Transverse colon (tissue), 4 donors: ENCODE measurements at regions not wholly inside any gene's neighbourhood (a gene's known extent, or its start where the extent isn't known, plus 50 kb on each side); places are given as distances from the start of the nearest gene placed in this dataset.

Experiments used
- DNase-seq: peaks from one replicate; pipeline ENCODE4 v3.0.0-alpha.2; 2019
- H3K27ac ChIP-seq, 4 donors: fragments of 200-600 bp; sonication (generic); 2 replicates each; pipeline ENCODE4 v1.5.1; 2016 to 2018; ENCODE audit warnings: inconsistent platforms in 4 of 4
- H3K27me3 ChIP-seq: fragments of 200-600 bp; sonication (generic); 2 replicates; pipeline ENCODE4 v1.5.1; 2017; ENCODE audit warnings: inconsistent platforms
- H3K36me3 ChIP-seq, 4 donors: fragments of 200-600 bp; sonication (generic); 2 replicates each; pipeline ENCODE4 v1.5.1; 2017 to 2019; ENCODE audit warnings: inconsistent platforms in 4 of 4
- H3K4me1 ChIP-seq, 4 donors: fragments of 200-600 bp; sonication (generic); 2 replicates each; pipeline ENCODE4 v1.5.1; 2017 to 2020; ENCODE audit warnings: inconsistent platforms in 4 of 4
- H3K4me3 ChIP-seq, 4 donors: fragments of 200-600 bp; sonication (generic); 1 replicate in 1 of 4; 2 replicates in 3 of 4; pipeline versions ENCODE4 v1.5.1 to v1.6.1; 2017 to 2019; ENCODE audit warnings: inconsistent platforms in 4 of 4
- H3K9me3 ChIP-seq, 2 donors: fragments of 200-600 bp; sonication (generic); 2 replicates each; pipeline ENCODE4 v1.5.1; 2017 to 2019; ENCODE audit warnings: inconsistent platforms in 2 of 2
- EP300 ChIP-seq: sonication (generic); formaldehyde crosslinking; IDR thresholded peaks from one replicate; pipeline ENCODE4 v1.6.1; 2017; ENCODE audit warnings: antibody characterized with exemption, low read depth
- POLR2A ChIP-seq: fragments of 450-650 bp; IDR thresholded peaks from one replicate; pipeline ENCODE4 v1.6.1; 2016; ENCODE audit warnings: antibody characterized with exemption, mild to moderate bottlenecking, moderate library complexity
- POLR2AphosphoS5 ChIP-seq, 3 donors: sonication (generic); formaldehyde crosslinking; IDR thresholded peaks; one replicate each; pipeline ENCODE4 v1.6.1; 2016; ENCODE audit warnings: antibody characterized with exemption in 3 of 3
- WGBS, 2 donors: methylation state at CpG; one replicate each; pipeline ENCODE4 v1.1.5; 2018; ENCODE audit warnings: low coverage in 1 of 2; 5-methylcytosine and 5-hydroxymethylcytosine counted together
- in situ Hi-C, 4 donors: fragments of 200-750 bp; cut with MboI; loops; one replicate each; pipeline versions ENCODE4 v1.15.0 to v1.15.1; 2017; ENCODE audit warnings: low sequenced_read_pairs in 3 of 4, low pct_ligation_motif_present in 1 of 4, low pct_unique_long_range_greater_than_20kb in 1 of 4
- intact Hi-C: fragments of 100-400 bp; cut with DNase I; formaldehyde crosslinking; loops from one replicate; pipeline ENCODE4 v1.15.1; 2023; ENCODE audit warnings: low total_unique reads
- TF ChIP-seq, protein P1 (sequence below), 5 experiments: fragments of 200-600 bp in 3 of 5; fragments of 450-650 bp in 2 of 5; sonication (generic) in 3 of 5; IDR thresholded peaks; 1 replicate in 2 of 5; 2 replicates in 3 of 5; pipeline ENCODE4 v1.5.1; 2016 to 2017; ENCODE audit warnings: antibody characterized with exemption in 5 of 5, inconsistent platforms in 3 of 5, mild to moderate bottlenecking in 2 of 5, moderate library complexity in 1 of 5

- no peak for DNase-seq
- intact Hi-C loops (no loop called here), in situ Hi-C loops (no loop called here)
- H3K27ac ChIP-seq = no peak overlapping the region
- no peaks in the 10 kb centered on the region for H3K27me3 ChIP-seq
- no peak overlapping the region for H3K4me3 ChIP-seq
- 58 to 82% methylated on average over 3 to 8 of the region's 8 CpGs for WGBS, 2 donors
- H3K4me1 ChIP-seq = no peaks in the 10 kb centered on the region
- no peaks in the 10 kb centered on the region for H3K9me3 ChIP-seq
- no peak for TF ChIP-seq POLR2AphosphoS5 (IDR thresholded peaks at IDR 0.05)
- no peak for TF ChIP-seq EP300
- TF ChIP-seq, protein P1, sequence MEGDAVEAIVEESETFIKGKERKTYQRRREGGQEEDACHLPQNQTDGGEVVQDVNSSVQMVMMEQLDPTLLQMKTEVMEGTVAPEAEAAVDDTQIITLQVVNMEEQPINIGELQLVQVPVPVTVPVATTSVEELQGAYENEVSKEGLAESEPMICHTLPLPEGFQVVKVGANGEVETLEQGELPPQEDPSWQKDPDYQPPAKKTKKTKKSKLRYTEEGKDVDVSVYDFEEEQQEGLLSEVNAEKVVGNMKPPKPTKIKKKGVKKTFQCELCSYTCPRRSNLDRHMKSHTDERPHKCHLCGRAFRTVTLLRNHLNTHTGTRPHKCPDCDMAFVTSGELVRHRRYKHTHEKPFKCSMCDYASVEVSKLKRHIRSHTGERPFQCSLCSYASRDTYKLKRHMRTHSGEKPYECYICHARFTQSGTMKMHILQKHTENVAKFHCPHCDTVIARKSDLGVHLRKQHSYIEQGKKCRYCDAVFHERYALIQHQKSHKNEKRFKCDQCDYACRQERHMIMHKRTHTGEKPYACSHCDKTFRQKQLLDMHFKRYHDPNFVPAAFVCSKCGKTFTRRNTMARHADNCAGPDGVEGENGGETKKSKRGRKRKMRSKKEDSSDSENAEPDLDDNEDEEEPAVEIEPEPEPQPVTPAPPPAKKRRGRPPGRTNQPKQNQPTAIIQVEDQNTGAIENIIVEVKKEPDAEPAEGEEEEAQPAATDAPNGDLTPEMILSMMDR (IDR thresholded peaks at IDR 0.05) = no peak
- TF ChIP-seq POLR2A = no peak
- H3K36me3 ChIP-seq = no peaks in the 10 kb centered on the region
Observed at GRCh38 chr1:4110888-4111287, 210.8 kb upstream of the C1orf174 start.

- TF ChIP-seq POLR2A (no peak), EP300 (no peak), POLR2AphosphoS5 (IDR thresholded peaks at IDR 0.05) (no peak)
- TF ChIP-seq, protein P1 (IDR thresholded peaks at IDR 0.05) = no peak
- Histone ChIP-seq H3K9me3 (no peaks in the 10 kb centered on the region), H3K27me3 (no peaks in the 10 kb centered on the region), H3K4me1 (no peaks in the 10 kb centered on the region), H3K36me3 (no peaks in the 10 kb centered on the region), H3K4me3 (no peak overlapping the region), H3K27ac (no peak overlapping the region)
- 75 to 88% methylated on average over 2 of the region's 2 CpGs for WGBS, 2 donors
- DNase-seq = no peak
- intact Hi-C loops = no loop called here
- in situ Hi-C loops = no loop called here
Observed at GRCh38 chr1:4113897-4114296, 213.8 kb upstream of the C1orf174 start.

GRCh38 chr1:4115191-4115900 is 215.3 kb upstream of the C1orf174 start:
- intact Hi-C loops (no loop called here), in situ Hi-C loops (no loop called here)
- Histone ChIP-seq H3K4me3 (no peak overlapping the region), H3K4me1 (no peaks in the 10 kb centered on the region), H3K9me3 (no peaks in the 10 kb centered on the region), H3K36me3 (no peaks in the 10 kb centered on the region), H3K27ac (no peak overlapping the region), H3K27me3 (no peaks in the 10 kb centered on the region)
- no peak for DNase-seq
- 83 to 86% methylated on average over 6 to 17 of the region's 18 CpGs for WGBS, 2 donors
- TF ChIP-seq POLR2AphosphoS5 (IDR thresholded peaks at IDR 0.05) = no peak
- TF ChIP-seq, protein P1 (IDR thresholded peaks at IDR 0.05) = no peak
- no peak for TF ChIP-seq POLR2A
- no peak for TF ChIP-seq EP300

DNA sequence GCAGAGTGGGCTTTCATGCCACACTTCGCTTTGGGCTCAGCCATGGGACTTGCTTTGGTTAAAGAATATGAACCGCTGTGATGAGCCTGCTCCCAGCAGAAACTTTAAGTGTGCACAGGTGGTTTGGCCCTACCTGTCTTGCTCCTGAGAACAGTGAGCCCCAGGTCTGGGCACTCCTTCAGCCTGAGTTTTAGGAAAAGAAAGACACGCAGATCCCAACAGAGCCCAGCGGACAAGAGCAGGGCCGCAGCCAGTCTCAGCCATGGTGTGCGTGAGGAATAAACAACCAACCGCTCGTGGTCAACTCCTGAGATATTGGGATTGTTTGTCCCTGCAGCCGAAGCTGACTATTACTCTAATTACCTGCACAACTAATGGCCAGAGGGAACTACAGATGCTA is 217.1 kb upstream of the C1orf174 start:
- TF ChIP-seq EP300 (no peak), POLR2AphosphoS5 (IDR thresholded peaks at IDR 0.05) (no peak), POLR2A (no peak)
- TF ChIP-seq, protein P1 (IDR thresholded peaks at IDR 0.05) = no peak
- in situ Hi-C loops (no loop called here), intact Hi-C loops (no loop called here)
- no peak overlapping the region for H3K4me3 ChIP-seq
- H3K4me1 ChIP-seq = no peaks in the 10 kb centered on the region
- WGBS, 2 donors = 88 to 90% methylated on average over 6 to 9 of the region's 9 CpGs
- no peaks in the 10 kb centered on the region for H3K27me3 ChIP-seq
- no peaks in the 10 kb centered on the region for H3K36me3 ChIP-seq
- H3K9me3 ChIP-seq = no peaks in the 10 kb centered on the region
- no peak overlapping the region for H3K27ac ChIP-seq
- no peak for DNase-seq
